ENCODE measurements at regions not wholly inside any gene's neighbourhood (a gene's known extent, or its start where the extent isn't known, plus 50 kb on each side); places are given as distances from the start of the nearest gene placed in this dataset.

- no peak for DNase-seq (ENCODE audit: low read depth in 1 of 2, low spot score in 1 of 2)
- in situ Hi-C loops (cut with HindIII; ENCODE audit: low pct_unique_long_range_greater_than_20kb, low sequenced_read_pairs): no loop called here
- no peak for TF ChIP-seq JUND (IDR thresholded peaks at IDR 0.05; ENCODE audit: low read depth)
Observed at GRCh38 chr18:42675810-42676209, 439.7 kb downstream of the RIT2 start.

- in situ Hi-C loops (cut with HindIII; ENCODE audit: low pct_unique_long_range_greater_than_20kb, low sequenced_read_pairs): no loop called here
- DNase-seq (ENCODE audit: low read depth in 1 of 2, low spot score in 1 of 2): no peak
- TF ChIP-seq JUND (IDR thresholded peaks at IDR 0.05; ENCODE audit: low read depth): no peak
Observed at GRCh38 chr18:42683094-42683493, 432.4 kb downstream of the RIT2 start.

- in situ Hi-C loops (cut with HindIII; ENCODE audit: low pct_unique_long_range_greater_than_20kb, low sequenced_read_pairs): no loop called here
- TF ChIP-seq JUND (IDR thresholded peaks at IDR 0.05; ENCODE audit: low read depth): no peak
Observed at GRCh38 chr18:42689310-42689709, 426.2 kb downstream of the RIT2 start.

More at GRCh38 chr18:42689310-42689709, 426.2 kb downstream of the RIT2 start:
- no peak for DNase-seq (ENCODE audit: low read depth in 1 of 2, low spot score in 1 of 2)
